HUDEP-2 (cell line): ENCODE measurements at regions not wholly inside any gene's neighbourhood (a gene's known extent, or its start where the extent isn't known, plus 50 kb on each side); places are given as distances from the start of the nearest gene placed in this dataset.

Experiments used
- DNase-seq, 76 experiments: peaks; one replicate each; lab custom pipeline; 2025; ENCODE audit not compliant: unreplicated experiment in 76 of 76; lab: John Stamatoyannopoulos, UW

- no peak for DNase-seq
Observed at GRCh38 chr9:118786877-118787276, 582.4 kb downstream of the BRINP1 start.

DNA sequence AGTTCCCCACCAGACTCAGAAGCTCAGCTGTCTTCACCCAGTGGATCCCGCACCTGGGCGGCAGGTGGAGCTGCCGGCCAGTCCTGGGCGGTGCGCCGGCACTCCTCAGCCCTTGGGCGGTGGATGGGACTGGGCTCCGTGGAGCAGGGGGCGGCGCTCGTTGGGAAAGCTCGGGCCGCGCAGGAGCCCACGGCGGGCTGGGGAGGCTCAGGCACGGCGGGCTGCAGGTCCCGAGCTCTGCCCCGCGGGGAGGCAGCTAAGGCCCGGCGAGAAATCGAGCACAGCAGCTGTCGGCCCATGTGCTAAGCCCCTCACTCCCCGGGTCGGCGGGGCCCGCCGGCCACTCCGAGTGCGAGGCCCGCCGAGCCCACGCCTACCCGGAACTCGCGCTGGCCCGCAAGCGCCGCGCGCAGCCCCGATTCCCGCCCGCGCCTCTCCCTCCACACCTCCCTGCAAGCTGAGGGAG lies 560.0 kb downstream of the BRINP1 start:
- DNase-seq: no peak

GRCh38 chr9:118829334-118829733 lies 539.9 kb downstream of the BRINP1 start:
- DNase-seq: no peak

GRCh38 chr9:118832371-118832770 lies 536.9 kb downstream of the BRINP1 start:
- no peak for DNase-seq

GRCh38 chr9:118836891-118837290 lies 532.3 kb downstream of the BRINP1 start:
- no peak for DNase-seq

DNA sequence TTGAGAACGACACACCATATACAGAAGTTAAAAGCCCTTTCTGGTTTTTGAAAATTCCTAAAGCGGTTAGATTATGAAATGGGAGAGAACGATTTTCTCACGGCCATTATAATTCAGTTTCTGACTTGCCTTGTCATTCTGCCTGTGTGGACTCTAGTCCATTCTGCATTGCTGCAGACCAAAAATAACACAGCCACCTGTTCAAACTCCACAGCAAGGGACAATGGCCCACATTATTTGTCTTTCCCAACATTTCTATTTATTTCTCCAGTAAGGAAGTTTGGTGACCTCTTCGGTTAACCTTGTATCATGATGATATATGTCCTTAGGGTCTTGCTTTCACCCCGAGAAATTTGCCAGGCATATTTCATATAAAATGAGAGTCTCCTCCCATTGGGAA lies 497.7 kb downstream of the BRINP1 start:
- DNase-seq: no peak

- no peak for DNase-seq
Observed at GRCh38 chr9:118882684-118883083, 486.6 kb downstream of the BRINP1 start.

- DNase-seq: no peak
Observed at GRCh38 chr9:118883411-118883810, 485.8 kb downstream of the BRINP1 start.

DNA sequence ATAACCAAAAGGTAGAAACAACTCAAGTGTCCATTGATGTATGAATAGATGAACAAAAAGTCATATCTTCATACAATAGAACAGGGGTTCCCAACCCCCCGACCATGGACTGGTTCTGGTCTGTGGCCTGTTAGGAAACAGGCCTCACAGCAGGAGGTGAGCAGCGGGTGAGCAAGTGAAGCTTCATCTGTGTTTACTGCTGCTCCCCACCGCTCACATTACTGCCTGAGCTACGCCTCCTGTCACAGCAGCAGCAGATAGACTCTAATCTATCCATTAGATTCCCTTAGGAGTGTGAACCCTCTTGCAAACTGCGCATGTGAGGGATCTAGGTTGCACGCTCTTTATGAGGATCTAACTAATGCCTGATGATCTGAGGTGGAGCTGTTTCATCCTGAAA lies 478.0 kb downstream of the BRINP1 start:
- no peak for DNase-seq

DNA sequence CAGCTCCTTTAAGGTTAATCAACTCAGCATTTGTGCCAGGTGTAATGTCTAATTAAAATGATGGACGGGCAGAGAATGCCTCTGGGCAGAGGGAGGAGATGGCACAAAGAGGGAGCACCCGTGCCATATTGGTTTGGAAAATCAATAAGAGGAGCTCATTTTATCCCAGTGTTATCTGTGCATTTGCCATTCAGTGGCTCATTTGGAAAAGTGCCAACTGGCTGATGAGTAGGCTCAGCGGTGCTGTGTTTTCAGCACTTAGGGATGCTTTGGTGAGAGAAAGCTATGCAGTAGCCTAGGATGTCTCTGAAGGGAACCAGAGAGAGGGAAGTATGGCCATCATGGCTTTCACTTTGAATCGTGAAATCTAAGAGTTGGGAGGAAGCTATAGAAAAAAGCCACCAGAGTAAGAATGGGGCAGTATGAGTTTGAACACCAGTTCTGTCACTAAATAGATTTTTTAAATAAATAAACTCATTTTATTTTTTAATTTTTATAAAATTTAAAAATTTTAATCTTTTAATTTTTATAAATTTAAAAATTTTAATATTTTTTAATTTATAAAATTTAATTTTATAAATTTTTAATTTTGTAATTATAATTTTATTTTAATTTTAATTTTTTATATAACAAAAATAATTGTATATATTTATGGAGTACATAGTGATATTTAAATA lies 472.8 kb downstream of the BRINP1 start:
- DNase-seq: no peak

DNA sequence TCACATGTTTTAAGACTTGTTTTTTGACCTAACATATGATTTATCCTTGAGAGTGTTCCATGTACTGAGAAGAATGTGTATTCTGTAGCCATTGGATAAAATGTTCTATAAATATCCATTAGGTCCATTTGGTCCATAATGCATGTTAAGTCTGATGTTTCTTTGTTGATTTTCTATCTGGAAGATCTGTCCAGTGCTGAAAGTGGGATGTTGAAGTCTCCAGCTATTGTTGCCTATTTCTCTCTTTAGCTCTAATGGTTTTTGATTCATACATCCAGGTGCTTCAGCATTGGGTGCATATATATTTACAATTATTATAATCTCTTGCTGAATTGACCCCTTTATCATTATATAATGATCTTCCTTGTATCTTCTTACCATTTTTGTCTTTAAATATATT lies 451.1 kb downstream of the BRINP1 start:
- DNase-seq: no peak

GRCh38 chr9:118928722-118929121 lies 440.5 kb downstream of the BRINP1 start:
- DNase-seq: no peak

DNA sequence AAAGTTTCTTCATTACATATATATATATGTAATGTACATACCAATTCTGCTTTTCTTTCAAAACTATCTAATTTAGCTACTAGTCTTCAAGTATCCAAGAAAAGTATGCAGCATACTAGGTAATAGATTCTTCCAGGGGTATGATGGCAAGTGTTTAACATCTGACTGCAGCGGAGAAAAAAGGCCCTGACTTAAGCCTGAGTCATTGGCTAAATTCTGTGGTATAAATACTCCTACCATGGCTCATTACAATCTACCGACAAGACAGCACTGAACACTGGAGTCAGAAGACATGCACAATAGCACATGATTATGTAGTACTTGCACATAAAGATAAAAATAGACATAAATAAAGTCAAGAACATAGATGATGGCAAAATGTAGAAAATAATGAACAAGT lies 439.9 kb downstream of the BRINP1 start:
- DNase-seq: no peak

- DNase-seq: no peak
Observed at GRCh38 chr9:118931941-118932340, 437.3 kb downstream of the BRINP1 start.

- no peak for DNase-seq
Observed at GRCh38 chr9:118938581-118938980, 430.7 kb downstream of the BRINP1 start.

DNA sequence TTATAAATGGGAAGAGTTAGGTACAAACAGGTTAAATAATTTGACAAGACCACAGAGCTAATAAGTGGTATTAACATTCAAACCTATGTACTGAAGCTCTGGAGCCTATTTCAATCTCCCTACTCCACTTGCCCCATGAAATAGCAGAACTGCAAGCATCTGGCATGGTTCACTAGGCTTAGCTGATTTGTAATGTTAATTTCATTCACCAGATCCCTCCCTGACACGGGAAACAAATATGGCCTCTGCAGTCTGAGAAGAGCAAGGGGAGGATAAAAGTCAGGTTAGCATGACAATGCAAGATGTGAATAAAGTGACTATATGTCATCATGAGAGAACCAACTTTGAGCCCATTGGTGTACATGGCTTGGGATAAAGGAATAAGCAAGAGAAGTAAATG lies 428.8 kb downstream of the BRINP1 start:
- DNase-seq: no peak

- DNase-seq: no peak
Observed at GRCh38 chr9:118946669-118947068, 422.6 kb downstream of the BRINP1 start.

DNA sequence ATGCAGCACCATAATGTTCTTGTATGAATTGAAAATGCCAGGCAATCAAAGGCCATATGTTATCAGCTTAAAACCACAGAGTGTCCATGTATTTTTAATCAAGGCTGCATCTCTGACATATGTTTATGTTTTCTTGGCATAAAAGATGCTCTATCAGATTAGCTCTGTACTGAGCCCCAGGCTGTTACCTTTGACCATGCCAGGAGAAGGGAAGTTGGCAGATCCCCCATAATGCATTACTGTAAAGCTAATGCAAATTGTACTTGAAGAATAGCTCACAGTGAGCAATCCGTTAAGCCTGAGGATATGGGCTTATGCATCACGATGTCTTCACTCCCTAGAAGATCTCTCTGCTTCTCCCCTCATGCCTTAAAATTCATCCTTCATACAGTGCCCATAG lies 414.4 kb downstream of the BRINP1 start:
- no peak for DNase-seq

GRCh38 chr9:118957585-118957984 lies 411.6 kb downstream of the BRINP1 start:
- no peak for DNase-seq

DNA sequence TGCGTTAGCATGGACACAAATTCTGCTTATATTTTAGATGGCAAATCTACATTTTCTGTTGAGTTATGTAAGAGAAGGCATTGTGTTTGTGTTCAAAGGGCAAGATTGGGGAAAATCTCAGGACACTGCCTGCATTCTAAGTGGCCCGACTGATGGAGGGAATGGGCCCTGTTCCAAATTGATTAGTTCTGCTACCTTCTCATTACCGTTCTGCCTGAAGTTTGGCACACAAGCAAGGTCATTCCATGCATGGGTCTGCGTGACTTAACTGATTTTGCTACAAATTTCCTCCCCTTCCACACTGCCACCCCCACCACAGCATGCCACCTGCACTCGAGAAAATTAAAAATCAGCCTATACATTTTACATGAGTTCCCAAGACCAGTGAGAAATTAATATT lies 409.9 kb downstream of the BRINP1 start:
- DNase-seq: no peak

DNA sequence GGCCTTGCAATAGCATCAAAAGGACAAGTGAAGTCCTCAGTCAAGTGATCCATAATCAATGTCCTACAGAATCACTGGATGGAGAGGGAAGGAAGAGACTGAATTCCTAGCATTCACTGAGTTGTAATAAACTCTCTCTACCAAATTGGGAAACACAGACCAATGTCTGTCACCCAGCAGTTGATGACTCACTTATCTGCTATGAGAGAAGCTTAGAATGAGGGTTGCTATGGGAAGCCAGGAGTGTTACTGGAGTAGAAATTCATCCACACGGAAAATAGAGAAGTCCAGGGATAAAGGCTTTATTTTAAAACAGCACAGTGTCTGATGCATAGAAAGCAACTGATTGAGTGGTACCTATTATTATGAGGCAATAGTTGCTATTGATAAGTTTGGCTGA lies 407.4 kb downstream of the BRINP1 start:
- DNase-seq: no peak

DNA sequence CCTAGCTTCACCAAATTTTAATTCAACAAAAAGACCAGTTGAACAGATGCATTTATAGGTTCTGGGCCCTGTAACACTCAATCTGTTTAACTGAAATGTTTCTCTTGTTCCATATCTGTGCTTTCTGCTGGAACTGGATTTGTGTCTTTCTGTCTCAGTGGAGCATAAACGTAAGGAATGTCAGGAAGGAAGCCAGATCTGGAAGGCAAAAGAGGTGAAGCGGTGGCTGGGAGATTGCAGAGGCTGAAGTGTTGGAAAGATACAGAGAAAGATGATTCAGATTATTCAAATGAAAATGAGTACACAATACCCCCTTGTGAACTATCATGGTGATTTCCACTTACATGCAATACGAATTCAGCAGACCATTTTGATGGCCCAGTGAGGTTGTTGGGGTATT lies 406.8 kb downstream of the BRINP1 start:
- DNase-seq: no peak

GRCh38 chr9:118963674-118964073 lies 405.6 kb downstream of the BRINP1 start:
- no peak for DNase-seq
